Limb (tissue), 2 donors: ENCODE measurements at regions not wholly inside any gene's neighbourhood (a gene's known extent, or its start where the extent isn't known, plus 50 kb on each side); places are given as distances from the start of the nearest gene placed in this dataset.
"Not testable (repeated sequence)": the region's sequence is repeated elsewhere in the genome, so short reads cannot be mapped to it uniquely, and the experiment has no call there.

Experiments
- DNase-seq, 2 donors: peaks; one replicate each; pipeline ENCODE4 v3.0.0-alpha.2; 2016; ENCODE audit errors: extremely low spot score in 2 of 2

DNA sequence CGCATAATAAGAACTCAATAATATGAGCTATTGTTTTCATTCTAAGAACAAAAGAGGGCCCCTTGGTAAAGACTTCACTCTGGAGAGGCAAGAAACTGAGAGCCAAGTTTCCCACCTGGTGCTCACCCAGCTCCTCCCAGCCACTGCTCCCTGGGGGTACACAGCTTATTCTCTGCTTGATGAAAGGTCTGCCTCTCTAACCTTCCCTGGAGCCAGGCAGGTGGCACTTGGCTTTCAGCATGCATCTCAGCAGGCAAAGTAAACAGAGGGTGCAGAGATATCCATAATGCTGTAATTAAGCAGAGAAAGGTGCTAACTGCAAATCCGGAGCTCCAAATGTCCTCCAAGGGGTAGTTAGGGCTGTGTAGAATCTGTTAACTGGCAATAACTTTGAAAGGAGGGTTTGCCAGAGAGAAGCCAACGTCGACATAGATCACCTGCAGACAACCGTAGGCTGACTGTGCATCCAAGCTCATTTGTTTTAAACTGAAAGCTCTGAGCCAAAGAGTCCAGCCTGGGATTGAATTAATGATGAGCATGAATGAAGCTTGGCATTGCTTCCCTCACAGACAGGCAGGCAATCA is 159.6 kb upstream of the PROK2 start:
- no peak for DNase-seq

DNA sequence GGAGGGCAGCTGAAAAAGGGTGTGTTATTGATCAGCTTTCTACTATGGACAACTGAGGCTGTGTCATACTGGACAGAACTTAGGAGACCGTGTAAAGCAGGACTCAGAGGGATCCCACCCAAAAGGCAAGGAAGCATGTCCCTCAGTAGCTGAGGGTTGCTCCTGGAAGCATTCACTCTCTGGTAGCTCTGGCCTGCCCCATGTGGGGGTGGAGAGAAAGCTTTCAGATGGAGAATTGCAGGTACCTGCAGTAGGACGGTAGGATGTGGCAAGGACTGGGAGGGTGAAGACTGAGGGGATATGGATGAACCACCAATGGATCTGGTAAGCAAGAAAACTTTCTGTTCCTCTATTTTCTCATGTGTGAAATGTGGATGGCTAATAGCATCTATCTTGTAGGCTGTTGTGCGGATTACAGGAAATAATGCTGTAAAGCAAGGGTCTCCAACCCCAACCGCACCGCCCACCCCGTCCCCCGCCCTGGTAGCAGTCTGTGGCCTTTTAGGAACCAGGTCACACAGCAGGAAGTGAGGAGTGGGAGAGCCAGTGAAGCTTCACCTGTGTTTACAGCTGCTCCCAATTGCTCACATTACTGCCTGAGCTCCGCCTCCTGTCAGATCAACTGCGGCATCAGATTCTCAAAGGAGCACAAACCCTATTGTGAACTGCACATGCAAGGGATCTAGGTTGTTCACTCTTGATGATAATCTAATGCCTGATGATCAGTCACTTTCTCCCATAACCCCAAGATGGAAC is 157.7 kb upstream of the PROK2 start:
- DNase-seq = no peak

DNA sequence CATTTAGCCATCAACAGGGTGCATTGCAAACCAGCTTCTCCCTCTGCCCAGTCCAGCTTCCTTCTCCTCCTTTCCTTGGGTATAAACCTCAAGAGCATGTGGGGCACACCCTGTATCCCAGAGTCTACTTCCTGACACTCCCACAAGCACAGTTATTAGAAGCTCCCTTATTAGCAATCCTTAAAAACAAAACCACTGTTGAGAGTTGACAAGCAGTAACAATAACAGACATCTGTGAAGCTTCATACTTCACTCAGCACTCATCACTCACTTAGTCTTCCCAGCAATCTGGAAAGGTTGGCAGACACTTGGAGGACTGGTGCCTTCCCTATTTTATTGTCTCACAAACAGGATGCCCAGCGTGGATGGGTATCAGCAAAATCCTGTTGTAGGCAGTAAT is 155.5 kb upstream of the PROK2 start:
- DNase-seq = no peak

DNA sequence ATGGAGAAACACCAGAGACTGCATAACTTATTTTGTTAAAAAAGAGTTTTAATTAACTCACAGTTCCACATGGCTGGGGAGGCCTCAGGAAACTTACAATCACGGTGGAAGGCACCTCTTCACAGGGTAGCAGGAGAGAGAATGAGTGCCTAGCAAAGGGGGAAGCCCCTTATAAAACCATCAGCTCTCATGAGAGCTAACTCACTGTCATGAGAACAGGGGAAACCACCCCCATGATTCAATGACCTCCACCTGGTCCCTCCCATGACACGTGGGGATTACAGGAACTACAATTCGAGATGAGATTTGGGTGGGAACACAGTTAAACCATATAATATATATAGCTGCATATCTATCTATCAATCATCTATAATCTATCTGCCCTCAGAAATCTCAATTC is 153.1 kb upstream of the PROK2 start:
- DNase-seq = not testable (repeated sequence)

DNA sequence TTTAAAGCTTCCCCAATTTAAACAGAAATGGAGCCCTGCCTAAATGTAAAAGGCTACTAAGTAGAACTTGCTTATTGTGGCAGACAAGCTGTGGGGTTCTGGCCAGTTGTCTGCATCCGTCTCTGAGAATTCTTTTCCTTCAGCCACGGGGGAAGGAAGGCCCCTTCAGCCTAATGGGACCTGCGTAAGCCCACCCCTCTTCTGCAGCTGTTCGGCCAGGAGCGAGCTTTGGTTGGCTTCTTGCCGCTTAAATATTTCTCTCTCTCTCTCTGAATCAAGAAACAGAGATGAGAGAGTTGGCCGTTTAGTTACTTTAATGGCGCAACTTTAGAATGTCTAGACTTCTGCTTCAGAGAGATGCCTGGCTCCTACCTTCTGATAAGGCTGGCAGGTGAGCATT is 151.7 kb upstream of the PROK2 start:
- peak in 1 of 2 donors; percentile 36 for DNase-seq

DNA sequence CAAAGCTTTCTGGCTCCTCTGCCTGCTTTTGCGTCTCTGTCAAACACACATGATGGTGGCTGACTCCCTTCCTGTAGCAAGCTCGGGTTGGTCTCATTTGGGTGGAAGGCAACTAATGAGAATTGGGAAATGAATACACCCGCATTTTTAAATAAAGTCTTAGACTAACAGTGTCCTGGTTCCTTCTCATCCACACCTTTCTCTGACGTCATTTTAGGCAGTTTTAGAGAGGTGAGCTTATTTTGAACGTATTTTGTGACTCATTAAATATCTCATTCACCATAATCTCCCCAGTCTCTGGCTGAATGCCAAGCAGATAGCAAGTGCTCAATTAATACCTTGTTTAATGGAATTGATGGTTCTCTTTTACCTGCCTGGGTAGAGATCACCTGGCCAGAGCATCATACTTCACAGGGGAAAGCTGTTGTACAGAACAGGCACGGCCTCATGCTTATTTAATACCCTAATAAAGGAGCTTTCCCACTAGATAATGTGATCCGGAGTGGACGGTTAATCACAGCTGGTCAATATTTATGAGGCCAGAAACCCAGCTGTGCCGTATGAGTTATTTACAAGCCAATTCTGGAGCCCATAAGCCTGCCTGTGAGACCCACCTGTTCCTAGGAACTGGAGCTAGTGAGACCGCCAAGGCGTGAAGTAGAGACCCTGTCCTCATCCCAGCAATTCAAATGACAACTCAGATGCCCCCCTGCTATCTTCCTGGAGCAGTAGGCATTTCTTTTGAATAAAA is 149.7 kb upstream of the PROK2 start:
- no peak for DNase-seq

DNA sequence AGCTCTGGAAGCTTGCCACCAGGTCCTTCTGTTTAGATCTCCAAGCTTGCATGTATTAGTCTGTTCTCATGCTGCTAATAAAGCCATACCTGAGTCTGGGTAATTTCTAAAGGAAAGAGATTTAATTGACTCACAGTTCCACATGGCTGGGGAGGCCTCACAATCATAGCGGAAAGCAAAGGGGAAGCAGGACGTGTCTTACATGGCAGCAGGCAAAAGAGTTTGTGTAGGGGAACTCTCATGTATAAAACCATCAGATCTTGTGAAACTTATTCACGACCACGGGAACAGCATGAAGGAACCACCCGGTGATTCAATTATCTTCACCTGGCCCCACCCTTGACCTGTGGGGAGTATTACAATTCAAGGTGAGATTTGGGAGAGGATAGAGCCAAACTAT is 147.0 kb upstream of the PROK2 start:
- no peak for DNase-seq

DNA sequence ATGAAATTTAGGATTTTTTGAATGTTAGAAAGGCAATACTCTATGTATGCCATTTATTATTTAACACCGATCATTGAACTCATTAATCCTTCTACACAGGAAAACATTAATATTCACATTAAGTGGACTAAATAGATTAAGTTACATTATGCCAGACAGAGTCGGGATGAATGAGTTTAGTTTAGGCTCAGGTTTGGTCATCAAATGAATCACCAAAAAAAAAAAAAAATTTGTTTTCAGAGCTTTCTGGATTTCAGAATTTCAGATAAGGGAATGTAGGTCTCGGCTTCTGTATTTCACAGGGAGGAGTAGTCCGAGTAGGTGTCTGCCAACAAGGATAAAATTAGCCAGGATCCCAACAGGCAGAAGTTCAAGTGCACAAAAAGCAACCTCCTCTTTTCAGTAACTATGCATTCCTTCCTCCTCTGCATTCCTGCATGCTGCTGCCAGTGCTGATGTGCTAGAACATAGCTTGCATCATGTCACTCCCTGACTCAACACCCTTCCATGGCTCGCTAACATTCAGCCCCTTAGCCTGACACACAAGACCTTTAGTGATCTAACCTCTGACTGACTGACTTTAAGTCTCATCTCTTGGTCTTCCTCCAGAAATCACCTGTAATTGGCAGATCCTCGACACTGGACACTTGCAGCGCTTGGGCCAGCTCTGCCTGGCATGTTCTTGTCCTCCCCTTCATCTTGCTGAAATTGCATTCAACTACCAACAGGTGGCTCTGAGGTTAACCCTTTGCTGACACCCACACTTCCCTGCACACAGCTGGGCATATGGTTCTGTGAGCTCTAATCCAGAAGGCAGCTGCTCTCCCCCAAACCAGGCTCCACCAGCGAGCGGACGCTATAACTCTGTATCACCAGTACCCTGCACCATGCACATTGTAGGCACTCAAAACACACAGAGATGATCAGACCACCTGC is 145.4 kb upstream of the PROK2 start:
- peak in 1 of 2 donors; percentile 45 for DNase-seq

DNA sequence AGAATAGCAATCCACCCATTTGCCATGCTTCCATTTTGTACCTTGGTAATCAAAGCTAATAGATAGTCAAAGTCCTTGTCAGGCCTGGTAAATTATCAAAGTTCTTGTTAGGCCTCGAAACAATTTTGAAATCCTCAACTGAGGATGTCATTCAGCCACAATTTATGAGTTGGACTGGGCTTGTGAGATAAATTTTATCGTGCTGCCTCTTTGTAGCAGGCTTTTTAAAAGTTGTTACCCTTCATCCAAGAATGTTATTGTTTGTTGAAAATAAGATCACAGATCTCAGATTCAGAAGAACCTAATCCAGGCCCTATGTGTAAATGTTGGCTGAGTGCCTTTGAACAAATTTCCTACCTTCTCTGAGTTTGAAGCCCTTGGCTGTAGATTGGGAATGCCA is 143.3 kb upstream of the PROK2 start:
- no peak for DNase-seq

DNA sequence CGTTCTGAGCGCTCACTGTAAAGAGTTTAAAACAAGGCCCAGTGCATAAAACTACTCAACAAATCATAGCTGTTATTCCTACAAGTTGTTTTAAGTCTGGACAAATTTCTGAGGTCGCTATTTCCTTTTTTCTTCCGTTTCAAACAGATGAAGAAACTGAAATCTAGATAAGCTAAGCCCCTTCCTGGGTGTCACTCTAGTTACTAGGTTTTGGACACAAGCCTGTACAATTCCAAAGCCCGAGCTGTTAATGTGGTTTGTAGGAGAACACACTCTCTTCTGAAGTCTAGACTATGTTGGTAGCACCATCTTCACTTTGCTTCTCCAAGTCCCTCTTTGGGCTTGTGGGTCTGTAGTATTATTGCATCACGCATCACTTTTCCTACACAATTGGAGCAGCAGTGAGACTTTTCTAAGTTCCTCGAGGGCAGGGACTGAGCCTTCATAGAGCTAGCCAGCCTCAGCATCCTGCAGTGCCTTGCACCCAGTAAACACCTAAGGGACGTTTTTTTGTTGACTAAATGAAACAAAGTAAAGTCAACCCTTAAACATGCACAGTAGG is 142.6 kb upstream of the PROK2 start:
- no peak for DNase-seq

DNA sequence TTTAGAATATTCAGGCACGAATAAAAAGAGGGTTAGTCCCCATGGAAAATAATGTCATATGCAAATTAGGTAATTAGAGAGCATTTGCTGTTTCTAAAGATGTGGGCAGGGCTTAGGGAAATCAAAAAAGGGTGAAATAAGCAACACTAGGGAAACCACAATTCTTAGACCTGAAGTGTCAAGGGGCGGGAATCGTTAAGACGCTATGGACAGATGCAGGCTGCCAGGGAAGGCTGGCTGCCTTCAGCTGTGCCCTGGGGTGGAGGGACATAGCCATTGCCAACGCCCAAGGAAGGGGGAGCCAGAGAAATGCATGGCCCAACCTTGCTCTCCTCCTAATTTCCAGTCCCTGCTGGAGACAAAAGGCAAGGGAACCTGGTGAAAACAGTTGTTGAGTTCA is 141.7 kb upstream of the PROK2 start:
- no peak for DNase-seq

DNA sequence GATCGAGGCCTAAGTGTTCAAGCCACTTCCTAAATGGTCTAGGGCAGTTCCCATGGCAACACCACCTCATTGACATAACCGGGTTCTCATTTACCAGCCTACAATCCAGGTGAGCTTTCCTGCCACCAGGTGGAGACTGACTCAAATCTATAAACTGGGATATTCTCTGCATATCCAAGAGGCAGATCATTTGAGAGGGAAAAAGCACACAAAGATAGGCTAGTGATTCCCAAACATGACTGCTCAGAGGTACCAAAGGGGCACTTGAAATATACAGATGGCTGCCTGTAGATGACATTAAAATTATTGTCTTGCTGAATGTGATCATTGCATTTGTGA is 141.3 kb upstream of the PROK2 start:
- peak in 1 of 2 donors; percentile 58 for DNase-seq

DNA sequence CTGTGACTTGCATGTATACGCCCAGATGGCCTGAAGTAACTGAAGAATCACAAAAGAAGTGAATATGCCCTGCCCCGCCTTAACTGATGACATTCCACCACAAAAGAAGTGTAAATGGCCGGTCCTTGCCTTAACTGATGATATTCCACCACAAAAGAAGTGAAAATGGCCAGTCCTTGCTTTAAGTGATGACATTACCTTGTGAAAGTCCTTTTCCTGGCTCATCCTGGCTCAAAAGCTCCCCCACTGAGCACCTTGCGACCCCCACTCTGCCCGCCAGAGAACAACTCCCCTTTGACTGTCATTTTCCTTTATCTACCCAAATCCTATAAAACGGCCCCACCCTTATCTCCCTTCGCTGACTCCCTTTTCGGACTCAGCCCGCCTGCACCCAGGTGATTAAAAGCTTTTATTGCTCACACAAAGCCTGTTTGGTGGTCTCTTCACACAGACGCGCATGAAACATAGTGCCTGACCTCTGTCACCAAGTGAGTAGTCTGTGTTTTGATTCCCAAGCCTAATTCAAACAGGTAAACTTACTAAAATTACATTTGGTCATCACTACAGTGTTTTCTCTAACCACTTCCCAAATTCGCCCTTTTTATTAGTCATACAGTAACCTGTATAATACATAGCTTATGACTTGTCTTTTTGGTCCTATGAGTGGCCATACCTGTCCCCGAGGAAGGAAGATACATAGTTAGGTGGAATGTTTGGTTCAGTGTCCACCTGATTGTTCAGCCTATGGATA is 140.7 kb upstream of the PROK2 start:
- not testable (repeated sequence) for DNase-seq

DNA sequence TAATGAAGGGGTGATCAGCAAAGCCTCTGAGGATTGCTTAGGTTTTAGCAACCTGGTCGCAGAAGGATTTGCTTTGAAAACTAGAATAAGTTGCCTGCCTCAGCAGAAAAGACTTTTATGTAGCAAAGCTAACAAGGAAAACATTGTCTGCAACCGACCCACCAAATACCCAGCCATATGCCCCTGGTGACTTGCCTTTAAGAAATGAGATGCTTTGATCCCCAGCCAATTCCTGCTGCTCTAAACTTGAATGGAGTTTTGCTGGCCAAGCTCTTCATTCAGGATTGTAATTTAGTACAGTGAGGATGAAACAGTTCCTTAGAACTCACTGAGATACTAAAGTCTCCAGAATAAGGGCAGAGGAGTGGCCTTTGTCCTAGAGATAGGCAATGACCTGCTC is 139.8 kb upstream of the PROK2 start:
- DNase-seq = no peak

DNA sequence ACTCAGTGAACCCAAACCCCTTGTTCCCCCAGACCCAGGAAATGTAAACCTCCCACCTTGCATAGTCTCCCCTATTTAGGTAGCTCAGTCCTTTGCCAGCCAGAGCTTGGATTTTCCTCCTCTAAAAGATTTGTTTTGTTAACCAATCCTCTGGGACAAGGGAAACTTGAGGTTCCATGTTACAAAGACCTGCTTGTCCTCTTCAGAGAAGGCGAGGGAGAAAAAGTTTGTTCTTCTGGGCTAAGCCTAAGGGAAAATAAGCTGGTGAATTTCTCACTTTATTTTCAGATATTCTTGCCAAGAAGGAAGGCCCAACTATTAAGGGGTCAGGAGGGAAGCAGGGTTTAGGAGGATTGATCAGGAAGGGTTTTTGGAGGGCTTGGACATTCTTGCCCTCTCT is 136.1 kb upstream of the PROK2 start:
- DNase-seq = no peak

DNA sequence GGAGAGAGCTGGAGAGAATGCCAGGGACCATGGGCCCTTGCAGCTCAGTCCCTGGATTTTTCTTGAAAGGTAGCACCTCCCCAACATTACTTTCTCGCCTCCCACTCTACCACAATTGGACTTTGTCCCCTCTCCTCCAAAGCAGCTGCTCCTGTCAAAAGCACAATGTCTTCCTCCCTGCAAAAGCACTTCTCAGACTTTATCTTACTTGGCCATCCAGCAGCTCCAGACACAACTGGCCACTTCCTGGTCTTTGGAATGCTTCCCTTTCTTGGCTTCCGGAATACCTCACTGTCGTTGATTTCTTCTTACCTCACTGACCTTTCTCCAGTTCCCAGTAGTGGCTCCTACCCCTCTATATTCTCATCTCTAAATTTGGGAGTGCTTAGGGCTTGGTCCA is 134.6 kb upstream of the PROK2 start:
- DNase-seq = no peak

DNA sequence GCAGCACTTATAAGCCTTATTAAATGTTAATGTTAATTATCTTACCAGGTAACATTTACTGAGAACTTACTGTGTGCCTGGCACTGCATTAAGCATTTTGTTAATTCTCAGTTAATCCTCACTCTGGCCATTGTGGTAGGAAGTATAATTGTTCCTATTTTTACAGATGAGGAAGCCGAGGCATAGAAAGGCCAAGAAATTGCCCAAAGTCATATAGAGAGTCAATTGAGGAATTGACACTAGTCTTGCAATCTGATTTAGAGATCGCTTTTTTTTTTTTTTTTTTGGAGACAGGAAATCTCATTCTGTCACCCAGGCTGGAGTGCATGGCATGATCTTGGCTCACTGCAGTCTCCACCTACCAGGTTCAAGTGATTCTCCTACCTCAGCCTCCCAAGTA is 132.6 kb upstream of the PROK2 start:
- DNase-seq = no peak

DNA sequence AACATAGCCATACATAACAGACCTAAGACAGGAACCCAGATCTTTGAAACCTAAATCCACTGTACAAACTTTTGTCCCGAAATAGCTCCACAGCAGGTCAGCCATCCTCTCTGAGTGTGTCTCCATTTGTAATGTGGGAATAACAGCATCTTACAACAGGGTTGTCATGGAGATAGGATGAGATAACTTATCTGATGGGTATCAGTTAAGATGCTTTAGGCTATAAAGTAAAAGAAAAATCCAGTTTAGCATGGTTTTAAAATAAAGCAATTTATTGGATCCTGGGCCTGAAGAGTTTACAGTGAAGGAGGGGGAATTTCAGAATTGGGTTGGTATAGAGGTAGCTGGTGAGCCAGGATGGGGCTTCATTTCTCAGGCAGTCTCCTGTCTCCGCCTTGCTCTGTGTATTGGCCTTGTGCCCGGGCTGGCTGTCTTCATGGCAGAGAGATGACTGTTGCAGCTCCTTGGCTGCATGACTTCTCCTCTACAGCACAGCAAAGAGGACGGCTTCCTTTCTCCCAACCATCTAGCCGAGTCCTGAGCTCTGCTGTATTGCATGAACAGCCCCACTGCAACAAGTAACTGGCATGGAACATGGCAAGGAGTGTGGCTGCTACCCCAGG is 131.9 kb upstream of the PROK2 start:
- no peak for DNase-seq

DNA sequence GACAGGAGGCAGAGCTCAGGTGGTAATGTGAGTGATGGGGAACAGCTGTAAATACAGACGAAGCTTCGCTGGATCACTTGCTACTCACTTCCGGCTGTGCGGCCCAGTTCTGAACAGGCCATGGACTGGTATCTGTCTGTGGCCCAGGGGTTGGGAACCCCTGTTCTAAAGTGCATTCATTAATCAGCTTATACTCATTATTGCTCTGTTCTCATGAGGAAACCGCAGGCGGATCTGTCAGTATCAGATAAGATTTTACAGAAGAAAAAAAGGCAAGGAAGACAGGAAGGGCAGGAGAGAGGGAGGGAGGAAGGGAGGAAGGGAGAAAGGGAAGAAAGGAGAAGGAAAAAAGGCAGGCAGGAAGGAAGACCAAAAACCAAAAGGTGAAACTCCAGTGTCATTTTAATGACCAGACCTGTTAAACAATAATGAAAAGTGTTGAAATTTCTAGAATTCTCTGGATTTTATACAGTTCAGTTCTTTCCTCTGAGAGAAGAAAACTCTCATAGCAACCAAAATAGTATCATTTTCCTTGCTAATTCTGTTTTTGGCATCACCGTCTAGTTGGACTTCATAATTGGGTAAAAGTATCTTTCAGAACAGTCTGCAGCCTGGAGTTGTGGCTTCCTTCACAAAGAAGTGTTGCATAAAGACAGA is 128.0 kb upstream of the PROK2 start:
- no peak for DNase-seq

DNA sequence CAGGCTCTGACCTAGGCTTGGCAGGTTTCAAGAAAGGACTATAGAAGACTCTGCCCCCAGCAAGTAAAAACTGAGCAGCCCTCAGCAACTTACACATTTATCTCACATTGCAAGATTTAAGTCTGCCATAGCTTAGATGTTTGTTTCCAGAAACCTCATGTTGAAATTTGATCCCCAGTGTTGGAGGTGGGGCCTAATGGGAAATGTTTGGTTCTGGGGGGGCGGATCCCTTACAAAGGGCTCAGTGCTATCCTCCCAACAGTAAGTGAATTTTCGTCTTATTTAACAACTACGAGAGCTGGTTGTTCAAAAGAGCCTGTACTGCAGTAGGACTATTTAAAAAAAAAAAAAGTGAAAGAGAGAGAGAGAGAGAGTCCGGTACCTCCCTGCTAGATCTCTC is 125.2 kb upstream of the PROK2 start:
- no peak for DNase-seq
